ENCODE measurements at regions not wholly inside any gene's neighbourhood (a gene's known extent, or its start where the extent isn't known, plus 50 kb on each side); places are given as distances from the start of the nearest gene placed in this dataset.

- TF ChIP-seq ZBTB33 (IDR thresholded peaks at IDR 0.05), result no peak
- no peak for TF ChIP-seq ATF3 (IDR thresholded peaks at IDR 0.05)
- no peak for TF ChIP-seq YY1 (IDR thresholded peaks at IDR 0.05)
- TF ChIP-seq HNF4A (conservative IDR thresholded peaks at IDR 0.05), result no peak
Observed at GRCh38 chr16:87041286-87041685, 275.9 kb downstream of the C16orf95 start (continued).

GRCh38 chr16:87042551-87043230 is 274.5 kb downstream of the C16orf95 start:
- no peak for DNase-seq (ENCODE audit: low spot score)
- Histone ChIP-seq H3K9me3 (ENCODE audit: control insufficient read depth in 4 of 4, low read length in 3 of 4) (no peaks in the 10 kb centered on the region), H3K4me1 (ENCODE audit: control insufficient read depth in 4 of 4, insufficient read depth in 4 of 4, low read length in 3 of 4) (no peaks in the 10 kb centered on the region), H3K27ac (ENCODE audit: low read depth in 1 of 2, low read length in 2 of 2) (no peak overlapping the region), H3K9ac (ENCODE audit: low read depth in 1 of 2, low read length in 2 of 2) (no peak overlapping the region), H3K36me3 (ENCODE audit: control insufficient read depth in 4 of 4, insufficient read depth in 3 of 4, low read depth in 1 of 4, low read length in 3 of 4) (no peaks in the 10 kb centered on the region), H3K27me3 (ENCODE audit: control insufficient read depth in 4 of 4, insufficient read depth in 4 of 4, low read length in 3 of 4) (peaks cover 0 to 10% (median 1%) of the 10 kb centered on the region in 4 donors), H3K4me3 (ENCODE audit: low read depth in 1 of 3, low read length in 3 of 3) (no peak overlapping the region)
- TF ChIP-seq NR2F2 (IDR thresholded peaks at IDR 0.05) (no peak), REST (IDR thresholded peaks at IDR 0.05) (no peak), TAF1 (conservative IDR thresholded peaks at IDR 0.05) (no peak), FOXA1 (IDR thresholded peaks at IDR 0.05) (no peak), FOXA2 (IDR thresholded peaks at IDR 0.05) (no peak), MAX (IDR thresholded peaks at IDR 0.05) (no peak), EGR1 (IDR thresholded peaks at IDR 0.05; ENCODE audit: low read depth in 2 of 2) (no peak), HNF4G (IDR thresholded peaks at IDR 0.05) (no peak), RAD21 (IDR thresholded peaks at IDR 0.05) (no peak), SP1 (IDR thresholded peaks at IDR 0.05) (no peak), RXRA (IDR thresholded peaks at IDR 0.05) (no peak), YY1 (IDR thresholded peaks at IDR 0.05) (no peak), HNF4A (conservative IDR thresholded peaks at IDR 0.05) (no peak), ZBTB33 (IDR thresholded peaks at IDR 0.05) (no peak), ATF3 (IDR thresholded peaks at IDR 0.05) (no peak), GABPA (IDR thresholded peaks at IDR 0.05 in 1 of 2, conservative IDR thresholded peaks at IDR 0.05 in 1 of 2) (no peak), JUND (IDR thresholded peaks at IDR 0.05) (no peak), CTCF (IDR thresholded peaks at IDR 0.05; ENCODE audit: low read depth, low read length, missing input control) (no peak)
- WGBS, result 66% methylated on average over 20 of the region's 20 CpGs

Measured in liver (tissue), 8 donors.